ENCODE measurements at regions not wholly inside any gene's neighbourhood (a gene's known extent, or its start where the extent isn't known, plus 50 kb on each side); places are given as distances from the start of the nearest gene placed in this dataset.

DNA sequence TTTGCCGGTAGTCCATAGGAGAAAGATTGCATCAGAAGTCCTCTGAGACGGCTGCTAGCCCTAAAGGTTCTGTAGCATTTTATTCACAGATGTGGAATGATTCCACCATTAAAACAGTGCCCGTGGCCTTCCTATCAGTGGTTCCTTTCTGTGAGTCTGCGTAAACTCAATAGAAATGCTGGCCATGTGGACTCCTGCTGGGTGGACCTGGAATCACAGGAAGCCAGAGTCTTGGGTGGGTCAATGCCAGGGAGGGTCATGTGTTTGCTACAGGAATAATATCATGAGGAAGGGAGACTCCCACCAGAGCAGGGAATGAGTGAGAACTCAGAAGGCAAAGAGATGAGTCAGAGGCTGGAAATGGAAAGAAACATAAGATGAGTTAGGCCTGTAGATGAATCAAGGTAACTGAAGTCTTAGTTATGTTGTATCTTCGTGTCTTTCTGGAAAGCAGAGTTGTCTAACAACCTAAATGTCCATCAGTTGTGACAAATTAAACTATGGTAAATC is 410.4 kb upstream of the AUTS2 start (continued):
- TF ChIP-seq, protein P1, sequence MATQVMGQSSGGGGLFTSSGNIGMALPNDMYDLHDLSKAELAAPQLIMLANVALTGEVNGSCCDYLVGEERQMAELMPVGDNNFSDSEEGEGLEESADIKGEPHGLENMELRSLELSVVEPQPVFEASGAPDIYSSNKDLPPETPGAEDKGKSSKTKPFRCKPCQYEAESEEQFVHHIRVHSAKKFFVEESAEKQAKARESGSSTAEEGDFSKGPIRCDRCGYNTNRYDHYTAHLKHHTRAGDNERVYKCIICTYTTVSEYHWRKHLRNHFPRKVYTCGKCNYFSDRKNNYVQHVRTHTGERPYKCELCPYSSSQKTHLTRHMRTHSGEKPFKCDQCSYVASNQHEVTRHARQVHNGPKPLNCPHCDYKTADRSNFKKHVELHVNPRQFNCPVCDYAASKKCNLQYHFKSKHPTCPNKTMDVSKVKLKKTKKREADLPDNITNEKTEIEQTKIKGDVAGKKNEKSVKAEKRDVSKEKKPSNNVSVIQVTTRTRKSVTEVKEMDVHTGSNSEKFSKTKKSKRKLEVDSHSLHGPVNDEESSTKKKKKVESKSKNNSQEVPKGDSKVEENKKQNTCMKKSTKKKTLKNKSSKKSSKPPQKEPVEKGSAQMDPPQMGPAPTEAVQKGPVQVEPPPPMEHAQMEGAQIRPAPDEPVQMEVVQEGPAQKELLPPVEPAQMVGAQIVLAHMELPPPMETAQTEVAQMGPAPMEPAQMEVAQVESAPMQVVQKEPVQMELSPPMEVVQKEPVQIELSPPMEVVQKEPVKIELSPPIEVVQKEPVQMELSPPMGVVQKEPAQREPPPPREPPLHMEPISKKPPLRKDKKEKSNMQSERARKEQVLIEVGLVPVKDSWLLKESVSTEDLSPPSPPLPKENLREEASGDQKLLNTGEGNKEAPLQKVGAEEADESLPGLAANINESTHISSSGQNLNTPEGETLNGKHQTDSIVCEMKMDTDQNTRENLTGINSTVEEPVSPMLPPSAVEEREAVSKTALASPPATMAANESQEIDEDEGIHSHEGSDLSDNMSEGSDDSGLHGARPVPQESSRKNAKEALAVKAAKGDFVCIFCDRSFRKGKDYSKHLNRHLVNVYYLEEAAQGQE (tag by site-specific recombination; IDR thresholded peaks at IDR 0.05): no peak
- no peak for TF ChIP-seq ZNF629 (tag by site-specific recombination; IDR thresholded peaks at IDR 0.05)

DNA sequence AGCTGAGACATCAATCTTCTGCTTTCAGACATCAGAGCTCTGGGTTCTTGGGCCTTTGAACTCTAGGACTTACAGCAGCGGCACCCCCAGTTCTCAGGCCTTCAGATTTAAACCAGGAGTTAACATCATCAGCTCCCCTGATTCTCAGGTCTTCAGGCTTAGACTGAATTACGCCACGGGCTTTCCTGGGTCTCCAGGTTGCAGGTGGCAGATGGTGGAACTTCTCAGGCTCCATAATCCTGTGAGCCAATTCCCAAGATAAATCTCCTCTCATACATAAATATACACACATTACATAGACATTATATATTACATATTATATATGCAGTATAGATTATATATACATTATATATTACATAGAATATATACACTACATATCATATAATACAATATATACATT is 408.9 kb upstream of the AUTS2 start:
- Histone ChIP-seq H3K4me3 (ENCODE audit: low read depth, low read length) (no peak overlapping the region), H3K9me3 (ENCODE audit: control insufficient read depth, insufficient read depth, low read depth, low read length) (no peaks in the 10 kb centered on the region), H3K4me1 (ENCODE audit: control insufficient read depth, insufficient read depth, low read length) (no peaks in the 10 kb centered on the region), H3K36me3 (ENCODE audit: control insufficient read depth in 2 of 2, insufficient read depth in 1 of 2, low read length in 2 of 2) (no peaks in the 10 kb centered on the region), H3K27ac (ENCODE audit: extremely low read depth, low read depth, low read length) (no peak overlapping the region)
- no peak for TF ChIP-seq ZNF510 (tag by site-specific recombination; IDR thresholded peaks at IDR 0.05; ENCODE audit: insufficient replicate concordance)
- TF ChIP-seq, protein P2, sequence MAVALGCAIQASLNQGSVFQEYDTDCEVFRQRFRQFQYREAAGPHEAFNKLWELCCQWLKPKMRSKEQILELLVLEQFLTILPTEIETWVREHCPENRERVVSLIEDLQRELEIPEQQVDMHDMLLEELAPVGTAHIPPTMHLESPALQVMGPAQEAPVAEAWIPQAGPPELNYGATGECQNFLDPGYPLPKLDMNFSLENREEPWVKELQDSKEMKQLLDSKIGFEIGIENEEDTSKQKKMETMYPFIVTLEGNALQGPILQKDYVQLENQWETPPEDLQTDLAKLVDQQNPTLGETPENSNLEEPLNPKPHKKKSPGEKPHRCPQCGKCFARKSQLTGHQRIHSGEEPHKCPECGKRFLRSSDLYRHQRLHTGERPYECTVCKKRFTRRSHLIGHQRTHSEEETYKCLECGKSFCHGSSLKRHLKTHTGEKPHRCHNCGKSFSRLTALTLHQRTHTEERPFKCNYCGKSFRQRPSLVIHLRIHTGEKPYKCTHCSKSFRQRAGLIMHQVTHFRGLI (tag by site-specific recombination; IDR thresholded peaks at IDR 0.05): no peak
- no peak for TF ChIP-seq ZNF777 (tag by site-specific recombination; IDR thresholded peaks at IDR 0.05; ENCODE audit: borderline replicate concordance)
- CTCF ChIA-PET: no interaction called here
- POLR2A ChIA-PET: no interaction called here

DNA sequence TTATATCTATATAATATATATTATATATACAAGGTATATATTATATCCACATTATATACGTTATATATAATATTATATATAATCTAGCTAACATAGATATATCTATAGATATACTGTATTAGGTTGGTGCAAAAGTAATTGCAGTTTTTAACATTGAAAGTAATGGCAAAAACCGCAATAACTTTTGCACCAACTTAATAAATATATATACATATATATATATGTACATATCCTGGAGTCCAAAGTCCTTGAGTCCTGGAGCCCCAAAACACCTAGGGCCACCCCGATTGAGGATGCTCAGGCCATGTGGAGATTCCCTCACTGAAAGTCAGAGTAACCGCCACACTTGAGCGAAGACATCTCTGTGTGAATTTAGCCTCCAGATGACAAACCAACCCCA is 408.2 kb upstream of the AUTS2 start:
- Histone ChIP-seq H3K27ac (ENCODE audit: extremely low read depth, low read depth, low read length) (no peak overlapping the region), H3K4me3 (ENCODE audit: low read depth, low read length) (no peak overlapping the region), H3K36me3 (ENCODE audit: control insufficient read depth in 2 of 2, insufficient read depth in 1 of 2, low read length in 2 of 2) (no peaks in the 10 kb centered on the region), H3K9me3 (ENCODE audit: control insufficient read depth, insufficient read depth, low read depth, low read length) (no peaks in the 10 kb centered on the region), H3K4me1 (ENCODE audit: control insufficient read depth, insufficient read depth, low read length) (no peaks in the 10 kb centered on the region)
- no peak for TF ChIP-seq ZNF202 (tag by site-specific recombination; IDR thresholded peaks at IDR 0.05; ENCODE audit: borderline replicate concordance)
- TF ChIP-seq ZEB2 (tag by site-specific recombination; IDR thresholded peaks at IDR 0.05): no peak
- no peak for TF ChIP-seq FEZF1 (tag by site-specific recombination; IDR thresholded peaks at IDR 0.05)
- TF ChIP-seq ZNF837 (tag by site-specific recombination; IDR thresholded peaks at IDR 0.05): no peak
- no peak for TF ChIP-seq BCL11A (tag by site-specific recombination; IDR thresholded peaks at IDR 0.05; ENCODE audit: low read depth)
- no peak for TF ChIP-seq ZNF560 (tag by site-specific recombination; IDR thresholded peaks at IDR 0.05; ENCODE audit: borderline replicate concordance)
- no peak for TF ChIP-seq ZNF23 (tag by site-specific recombination; IDR thresholded peaks at IDR 0.05; ENCODE audit: borderline replicate concordance)
- no peak for TF ChIP-seq ZNF223 (tag by site-specific recombination; IDR thresholded peaks at IDR 0.05)
- CTCF ChIA-PET: interaction anchor here (0.8 kb wide), 1 partner anchor 19 kb away, joined by 4 read pairs; no protein-coding TSS in a partner anchor
- POLR2A ChIA-PET: no interaction called here

DNA sequence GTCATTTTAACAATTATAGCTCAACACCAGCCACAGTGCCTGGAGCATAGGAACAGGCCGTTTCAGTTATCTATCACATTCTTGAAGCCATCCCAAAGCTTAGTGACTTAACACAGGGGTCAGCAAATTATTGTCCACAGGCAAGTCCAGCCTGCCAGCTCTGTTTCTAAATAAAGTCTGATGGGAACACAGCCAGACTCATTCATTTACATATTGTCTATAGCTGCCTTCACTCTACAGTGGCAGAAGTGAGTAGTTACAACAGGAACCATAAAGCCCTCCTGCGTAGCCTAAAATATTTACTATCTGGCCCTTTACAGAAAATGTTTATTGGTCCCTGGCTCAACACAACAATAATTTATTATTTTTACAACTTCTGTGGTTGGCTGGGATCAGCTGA is 407.5 kb upstream of the AUTS2 start:
- H3K36me3 ChIP-seq (ENCODE audit: control insufficient read depth in 2 of 2, insufficient read depth in 1 of 2, low read length in 2 of 2): no peaks in the 10 kb centered on the region
- no peak overlapping the region for H3K27ac ChIP-seq (ENCODE audit: extremely low read depth, low read depth, low read length)
- no peak overlapping the region for H3K4me3 ChIP-seq (ENCODE audit: low read depth, low read length)
- POLR2A ChIA-PET: no interaction called here
- no peak for TF ChIP-seq ZNF184 (tag by site-specific recombination; IDR thresholded peaks at IDR 0.05)
- no peak for TF ChIP-seq KLF1 (tag by site-specific recombination; IDR thresholded peaks at IDR 0.05)
- no peak for TF ChIP-seq ZFP3 (tag by site-specific recombination; IDR thresholded peaks at IDR 0.05; ENCODE audit: low read depth)
- TF ChIP-seq ZSCAN30 (tag by site-specific recombination; IDR thresholded peaks at IDR 0.05): no peak
- no peaks in the 10 kb centered on the region for H3K9me3 ChIP-seq (ENCODE audit: control insufficient read depth, insufficient read depth, low read depth, low read length)
- H3K4me1 ChIP-seq (ENCODE audit: control insufficient read depth, insufficient read depth, low read length): no peaks in the 10 kb centered on the region
- CTCF ChIA-PET: interaction anchor here (0.8 kb wide), 1 partner anchor 20 kb away, joined by 4 read pairs; no protein-coding TSS in a partner anchor

Measured in HEK293 (cell line).